ENCODE measurements at regions not wholly inside any gene's neighbourhood (a gene's known extent, or its start where the extent isn't known, plus 50 kb on each side); places are given as distances from the start of the nearest gene placed in this dataset.

DNA sequence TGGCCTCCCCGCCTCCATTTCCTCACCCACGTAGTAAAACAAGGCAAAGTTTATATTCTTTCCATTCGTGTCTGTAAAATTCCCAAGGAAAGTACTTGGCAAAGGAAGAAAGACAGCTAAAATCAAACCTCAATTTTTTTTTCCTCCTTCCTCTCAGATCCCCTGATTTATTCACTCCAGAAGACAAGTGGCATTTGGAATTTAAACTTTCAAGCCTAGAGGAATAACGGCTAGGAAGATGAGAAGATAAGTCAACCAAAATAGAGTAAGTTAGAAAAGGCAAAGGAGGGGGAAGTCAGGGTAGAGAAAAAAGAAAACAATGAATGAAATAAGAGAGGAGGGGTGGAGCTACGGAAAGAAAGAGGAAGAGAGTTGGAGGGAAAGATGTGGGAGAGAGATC, 198.9 kb upstream of the PIK3C3 start:
- no peak for DNase-seq (ENCODE audit: low spot score)
- no peak for ATAC-seq

DNA sequence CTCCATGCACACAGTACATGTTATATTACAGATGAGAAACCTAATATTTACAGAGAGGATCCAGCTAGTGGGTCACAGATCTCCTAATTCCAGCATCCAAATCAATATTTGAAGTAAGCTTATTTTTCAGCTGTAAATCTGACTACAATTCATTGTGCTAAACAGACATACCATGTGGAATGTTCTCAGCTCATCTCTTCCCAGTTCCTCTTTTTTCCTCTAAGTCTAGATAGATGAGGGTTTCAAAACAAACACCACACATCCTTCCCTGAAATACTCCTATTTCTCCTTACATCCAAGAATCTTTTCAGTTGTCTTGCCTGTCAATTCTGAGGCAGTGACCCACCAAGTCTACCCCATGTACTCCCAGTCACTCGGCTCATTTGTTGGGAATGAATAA, 200.7 kb upstream of the PIK3C3 start:
- ATAC-seq (no peak), DNase-seq (ENCODE audit: low spot score) (no peak)

DNA sequence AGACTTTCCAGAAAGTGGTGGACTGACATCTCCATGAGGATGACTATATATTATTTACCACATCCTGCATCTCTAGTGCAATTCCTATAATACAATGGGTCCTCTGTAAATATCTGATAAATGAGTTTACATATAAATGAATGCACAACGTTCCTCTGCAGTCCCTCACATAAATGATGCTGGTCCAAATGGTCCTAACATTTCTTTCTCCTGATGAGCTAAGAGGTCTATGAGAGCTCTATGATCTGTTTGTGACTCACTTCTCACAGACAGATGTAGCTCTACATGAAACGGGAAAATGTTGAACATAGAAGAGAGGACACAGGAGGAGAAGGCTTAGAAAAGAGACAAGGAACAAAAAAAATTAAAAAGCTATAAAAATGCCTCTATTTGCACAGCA, 201.2 kb upstream of the PIK3C3 start:
- no peak for DNase-seq (ENCODE audit: low spot score)
- ATAC-seq = no peak

DNA sequence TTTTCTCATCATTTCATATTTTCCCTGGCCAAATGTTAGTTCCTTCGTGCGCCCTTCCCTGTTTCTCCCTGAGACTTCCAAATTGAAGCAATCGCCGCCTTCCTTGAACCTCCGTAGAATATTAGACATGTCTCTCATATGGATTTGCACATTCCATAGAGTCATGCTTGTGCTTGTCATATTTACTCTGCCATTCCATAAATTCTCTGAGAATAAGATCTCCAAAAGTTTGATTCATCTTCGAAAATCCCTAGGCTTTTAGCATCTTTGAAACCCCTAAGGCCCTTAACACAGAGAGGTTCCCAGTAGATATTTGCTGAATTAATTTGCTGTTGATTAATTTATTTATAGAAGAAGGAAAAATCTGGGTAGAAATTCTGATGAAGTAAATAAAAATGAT, 202.2 kb upstream of the PIK3C3 start:
- ATAC-seq = no peak
- DNase-seq (ENCODE audit: low spot score) = no peak

DNA sequence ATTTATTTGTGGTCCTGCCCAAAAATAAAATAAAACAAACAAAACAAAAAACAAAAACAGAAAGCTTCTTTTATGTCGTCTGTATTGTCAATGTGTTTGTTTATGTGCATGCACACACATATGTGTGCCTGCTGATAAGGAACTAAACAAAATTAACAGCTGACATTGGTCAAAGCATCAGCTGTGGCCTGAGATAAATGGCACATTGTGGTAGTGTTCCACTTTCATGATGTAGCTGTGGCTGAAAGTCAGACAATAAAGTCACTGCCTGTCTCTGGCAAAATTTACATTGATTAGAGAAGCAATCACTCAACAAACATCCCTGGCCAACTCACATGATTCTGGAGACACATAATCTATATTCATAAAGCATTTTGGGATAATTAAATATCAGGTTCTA, 203.4 kb upstream of the PIK3C3 start:
- ATAC-seq (no peak), DNase-seq (ENCODE audit: low spot score) (no peak)

DNA sequence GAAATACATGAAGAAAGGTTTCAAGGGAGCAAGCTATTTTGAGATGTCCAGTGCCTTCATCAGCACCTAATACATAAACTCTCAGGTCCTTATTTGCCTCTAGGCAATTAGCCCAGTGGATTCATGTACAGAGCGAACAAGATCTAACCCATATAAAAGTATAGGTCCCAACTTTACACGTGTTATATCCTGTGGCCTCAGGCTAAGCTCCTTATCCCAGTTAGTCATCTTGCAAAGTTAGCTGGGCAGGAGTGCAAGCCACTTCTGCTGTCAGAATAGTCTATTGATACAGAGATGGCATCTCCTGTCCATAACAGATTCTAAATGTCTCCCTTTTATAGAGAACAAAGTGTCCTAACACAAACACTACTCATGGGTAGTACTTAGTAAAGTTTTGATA, 203.9 kb upstream of the PIK3C3 start:
- ATAC-seq (no peak), DNase-seq (ENCODE audit: low spot score) (no peak)

DNA sequence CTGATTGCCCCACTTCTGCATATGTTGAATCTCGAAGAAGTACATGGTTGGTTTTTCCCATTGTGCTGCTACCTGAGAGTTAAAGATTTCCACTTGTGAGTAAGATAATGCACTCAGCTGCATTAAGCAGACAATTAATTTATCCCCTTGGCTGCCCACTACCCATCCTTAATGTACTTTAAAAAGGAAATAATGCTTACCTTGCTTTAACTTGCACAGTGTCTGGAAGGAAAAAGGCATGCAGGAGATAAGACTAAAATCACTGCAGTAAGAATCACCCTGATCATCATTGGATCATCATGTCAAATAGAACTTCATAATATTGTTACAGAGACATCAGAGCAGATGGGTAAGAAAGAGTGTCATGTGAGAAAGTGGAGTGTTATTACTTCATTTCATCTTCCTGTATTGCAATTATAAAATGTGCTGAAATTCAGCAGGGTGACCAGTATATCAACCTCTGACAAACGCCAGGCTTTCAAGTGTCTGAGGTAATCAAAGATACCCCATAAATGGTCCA, 207.3 kb upstream of the PIK3C3 start:
- no peak for ATAC-seq
- no peak for DNase-seq (ENCODE audit: low spot score)

DNA sequence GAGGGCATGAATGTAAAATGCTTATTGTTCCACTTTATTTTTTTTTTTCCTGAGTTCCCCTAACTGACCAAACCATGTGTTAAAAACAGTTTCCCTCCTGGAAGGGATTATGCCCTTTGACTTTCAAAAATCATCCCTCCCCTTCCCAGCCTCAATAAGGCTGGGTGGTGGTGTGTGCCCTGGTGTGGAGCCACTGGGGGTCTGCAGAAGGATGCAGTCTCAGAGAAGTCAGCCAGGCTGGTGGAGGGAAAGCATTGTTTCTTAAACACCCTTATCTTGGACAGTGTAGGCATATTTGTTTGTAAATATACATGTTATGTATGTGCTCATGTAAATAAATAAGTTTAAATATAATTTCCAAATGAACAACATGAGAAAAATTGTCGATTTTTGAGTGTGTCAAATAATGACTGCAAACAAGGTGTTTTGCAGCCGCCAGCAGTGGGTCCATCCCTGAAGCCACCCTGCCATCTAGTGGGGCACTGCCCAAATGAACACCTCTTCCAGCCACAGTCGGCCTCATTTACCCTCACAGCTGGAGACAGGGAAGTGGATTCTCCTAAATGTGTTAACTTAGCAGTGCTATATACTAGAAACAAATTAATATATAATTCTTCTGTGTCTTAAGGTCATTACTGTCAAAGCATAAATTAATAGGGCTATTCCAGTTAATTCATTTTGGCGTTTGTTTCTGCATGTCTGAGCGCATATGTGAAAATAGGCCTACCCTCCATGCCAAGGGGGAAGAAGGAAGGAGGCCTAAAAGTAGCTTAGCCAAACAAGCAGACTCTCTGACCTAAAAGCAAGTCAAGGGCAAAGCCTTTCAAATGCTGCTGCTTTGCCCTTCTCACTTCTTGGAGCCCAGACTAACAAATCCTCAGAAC, 209.6 kb upstream of the PIK3C3 start:
- peak; percentile 62 for DNase-seq (ENCODE audit: low spot score)

DNA sequence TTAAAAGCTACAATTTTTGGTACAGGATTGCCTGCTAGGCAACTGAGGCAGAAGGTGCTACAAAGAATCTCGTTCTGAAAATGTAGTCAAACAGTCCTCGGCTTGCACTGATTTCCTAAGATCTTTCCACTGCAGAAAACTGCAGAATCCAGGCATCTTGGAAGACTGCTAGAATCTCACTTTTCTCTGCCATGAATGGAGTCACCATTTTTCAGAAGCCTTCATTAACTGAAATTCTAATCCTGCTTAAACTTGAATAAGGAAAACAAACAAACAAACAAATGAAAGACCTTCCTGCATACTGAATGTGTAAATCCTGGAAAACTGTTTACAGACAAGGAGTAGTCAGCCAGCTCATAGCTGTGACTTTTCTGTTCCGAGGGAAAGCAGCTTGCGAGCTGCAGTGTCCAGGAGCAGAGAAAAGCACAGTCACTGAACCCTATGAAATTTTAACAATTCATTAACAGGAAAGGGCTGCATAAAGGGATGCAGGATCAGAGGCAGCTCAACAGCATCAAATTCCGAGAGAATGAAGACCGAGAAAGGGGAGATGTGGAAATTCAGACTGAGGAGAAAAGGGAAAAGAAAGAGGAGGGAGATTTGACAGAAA, 210.5 kb upstream of the PIK3C3 start:
- ATAC-seq (no peak), DNase-seq (ENCODE audit: low spot score) (no peak)

More for the DNA sequence above, 209.6 kb upstream of the PIK3C3 start:
- peak; percentile 99 for ATAC-seq

DNA sequence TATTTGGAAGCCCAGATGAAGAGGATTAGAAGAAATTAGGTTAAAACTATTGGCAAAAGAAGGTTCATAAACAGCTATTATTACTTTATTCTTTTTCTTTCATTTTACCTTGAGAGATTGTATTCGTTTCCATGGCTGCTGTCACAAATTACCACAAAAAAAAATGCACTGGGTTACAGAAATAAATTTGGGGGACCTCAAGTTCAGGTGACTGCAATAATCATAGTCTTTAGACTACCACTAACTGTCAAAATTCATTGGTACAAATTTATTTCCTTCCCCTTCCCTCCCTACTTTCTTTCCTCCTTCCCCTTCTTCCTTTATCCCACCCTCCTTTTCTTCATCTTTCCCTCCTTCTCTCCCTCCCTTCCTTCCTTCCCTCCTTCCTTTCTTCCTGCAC, 217.8 kb upstream of the PIK3C3 start:
- DNase-seq (ENCODE audit: low spot score) (no peak), ATAC-seq (no peak)

DNA sequence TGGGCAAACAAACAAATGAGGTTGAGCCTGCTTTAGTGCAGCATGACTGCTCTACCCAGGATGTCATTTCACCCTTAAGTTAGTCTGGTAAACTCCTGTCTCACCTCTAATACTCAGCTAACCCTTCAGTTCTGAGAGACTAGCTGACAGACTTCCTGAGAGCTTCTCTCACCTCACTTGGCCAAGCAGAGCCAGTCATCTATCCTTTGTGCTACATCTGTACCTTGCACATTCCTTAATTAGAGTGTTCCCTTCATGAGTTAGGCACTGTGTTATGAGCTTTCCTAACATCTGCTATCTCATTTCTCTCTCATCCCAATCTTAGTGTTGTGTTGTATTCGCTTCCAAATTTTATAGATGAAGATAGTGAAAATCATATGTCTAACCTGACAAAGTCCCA, 220.1 kb upstream of the PIK3C3 start:
- DNase-seq (ENCODE audit: low spot score) = no peak
- no peak for ATAC-seq

DNA sequence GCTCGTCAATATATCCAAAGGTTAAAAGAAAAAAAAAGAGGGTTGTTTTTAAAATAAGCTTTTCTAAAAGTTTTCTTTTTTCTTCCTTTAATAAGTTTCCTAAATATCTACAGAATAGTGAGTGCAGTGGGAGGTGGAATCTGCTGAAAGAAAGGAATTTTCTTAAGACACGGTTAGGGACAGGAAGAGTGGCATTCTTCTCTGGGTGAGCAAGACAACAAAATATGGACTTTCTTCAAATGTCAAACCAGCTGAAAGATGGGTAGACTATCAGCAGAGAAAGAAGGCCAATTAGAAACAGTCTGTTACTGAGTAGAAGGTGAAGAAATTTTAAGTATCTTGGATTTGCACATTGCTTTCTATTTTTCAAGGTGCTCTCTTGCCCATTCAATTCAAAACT, 222.7 kb upstream of the PIK3C3 start:
- ATAC-seq = no peak
- DNase-seq (ENCODE audit: low spot score) = no peak

DNA sequence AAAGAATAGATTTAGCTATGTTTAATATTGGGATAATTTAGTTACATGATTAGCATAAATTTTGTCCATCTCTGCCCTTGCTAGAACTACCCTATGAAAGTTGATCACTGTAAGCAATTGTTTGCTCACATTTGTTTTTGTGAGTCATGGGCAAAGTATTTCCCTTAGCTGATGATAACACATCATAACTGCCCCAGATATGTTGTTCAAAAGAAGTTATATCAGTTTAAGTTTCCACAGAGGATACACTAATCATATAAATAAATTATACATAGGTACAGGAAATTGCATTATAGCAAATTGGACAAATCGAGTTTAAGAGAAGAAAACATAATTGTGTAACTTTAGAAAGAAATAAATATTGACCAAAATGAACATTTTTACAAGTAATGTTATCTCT, 223.2 kb upstream of the PIK3C3 start:
- no peak for ATAC-seq
- DNase-seq (ENCODE audit: low spot score) = no peak

DNA sequence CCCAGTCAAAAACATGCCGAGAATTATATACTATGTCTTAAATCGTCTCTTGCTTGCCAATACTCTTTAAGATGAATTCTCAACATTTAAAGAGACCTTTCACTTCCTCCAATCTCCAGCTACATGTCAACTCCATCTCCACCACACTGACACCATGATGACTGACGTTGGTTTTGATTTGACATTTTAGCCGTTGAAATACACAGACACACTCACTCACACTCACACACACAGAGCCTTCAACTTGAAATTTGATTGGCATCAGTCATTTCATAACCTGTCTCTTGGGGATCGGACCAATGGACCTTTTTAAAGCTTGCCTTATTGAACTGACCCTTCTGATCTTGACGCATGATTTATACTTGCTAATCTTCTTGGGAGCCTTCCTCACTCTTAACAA, 230.8 kb upstream of the PIK3C3 start:
- ATAC-seq = no peak
- DNase-seq (ENCODE audit: low spot score) = no peak

DNA sequence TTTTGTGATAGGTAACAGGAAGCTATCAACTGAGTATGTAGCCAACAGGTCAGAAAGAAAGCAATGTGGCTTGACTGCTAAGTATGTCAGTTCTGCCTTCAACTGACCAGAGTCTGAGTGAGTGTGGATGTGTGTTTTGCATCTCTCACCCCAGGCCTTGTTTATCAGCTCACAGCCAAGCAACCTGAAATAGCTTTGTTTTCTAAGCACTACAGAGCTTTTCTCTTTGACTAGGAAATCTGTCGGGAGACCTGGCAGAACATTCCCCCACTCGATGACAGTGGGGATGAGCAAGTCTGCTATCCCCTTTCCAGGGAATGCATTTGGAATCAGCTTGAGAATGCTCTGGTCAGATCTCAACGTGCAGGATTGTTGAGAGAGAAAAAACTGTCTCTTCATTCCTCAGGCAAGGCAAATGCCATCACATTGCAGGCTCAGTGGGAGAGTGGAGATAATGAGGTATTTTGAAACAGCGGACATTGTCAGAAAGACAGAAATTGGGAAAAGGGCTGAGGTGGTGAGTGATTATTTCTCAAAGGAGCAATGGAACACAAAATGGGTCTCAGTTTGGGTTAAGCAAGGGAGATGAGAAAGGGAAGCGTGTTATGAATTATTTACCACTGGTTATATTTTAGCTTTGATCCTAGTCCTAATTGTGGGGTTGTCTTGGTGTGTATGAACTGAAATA, 233.8 kb upstream of the PIK3C3 start:
- DNase-seq (ENCODE audit: low spot score) (no peak), ATAC-seq (no peak)

DNA sequence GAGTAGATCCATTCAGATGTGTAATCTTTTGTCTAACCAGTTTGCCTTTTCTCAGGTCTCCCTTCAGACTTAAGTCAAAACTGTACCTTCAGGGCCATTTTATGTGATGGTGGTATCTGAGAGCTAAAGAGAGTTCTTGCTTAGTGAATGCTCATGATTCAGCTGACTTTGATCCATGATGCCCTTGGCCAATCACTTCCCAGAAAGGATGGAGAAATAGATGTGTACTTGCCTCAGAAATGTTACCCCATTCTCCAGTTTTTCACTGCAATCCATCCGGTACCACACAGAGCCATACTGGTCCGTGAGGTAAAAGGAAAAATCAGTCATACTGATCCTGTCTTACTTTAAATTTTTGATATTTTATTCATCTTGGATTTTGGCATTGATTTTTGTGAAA, 234.8 kb upstream of the PIK3C3 start:
- DNase-seq (ENCODE audit: low spot score) (no peak), ATAC-seq (no peak)

DNA sequence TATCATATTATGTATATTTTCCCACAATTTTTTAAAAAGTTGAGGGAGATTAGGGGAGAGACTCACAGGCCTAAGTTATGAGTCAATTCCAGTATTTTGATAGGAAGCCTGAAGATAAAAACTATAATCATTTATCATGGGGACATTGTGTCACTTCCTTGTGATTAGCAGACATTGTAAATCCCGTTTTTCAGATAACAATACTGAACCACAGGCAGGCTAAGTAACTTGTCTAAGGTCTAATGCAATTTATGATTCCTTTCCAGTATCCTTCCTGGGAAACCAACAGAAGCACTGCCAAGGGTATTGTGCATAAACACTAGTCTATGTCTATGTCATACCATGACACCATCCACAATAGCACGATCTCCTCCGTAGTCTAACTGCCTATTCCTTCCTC, 235.2 kb upstream of the PIK3C3 start:
- ATAC-seq = no peak
- no peak for DNase-seq (ENCODE audit: low spot score)

DNA sequence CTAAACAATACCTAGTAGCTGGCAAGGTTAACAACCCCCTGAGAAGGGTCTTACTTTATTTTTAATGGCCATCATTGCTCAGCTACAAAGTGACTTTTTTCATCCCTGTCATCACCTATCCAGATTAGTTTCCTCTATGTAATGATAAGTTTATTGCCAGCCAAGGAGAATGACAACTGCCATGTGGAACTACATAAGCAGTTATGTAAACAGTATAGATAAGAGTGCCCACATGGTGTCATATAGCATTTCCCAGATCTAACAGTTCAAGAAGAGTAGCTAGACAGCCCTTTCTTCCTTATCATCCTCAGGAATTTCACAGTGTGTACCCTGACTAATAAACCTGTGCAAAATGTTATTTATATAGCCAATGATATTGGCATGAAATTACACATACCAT, 240.2 kb upstream of the PIK3C3 start:
- no peak for DNase-seq (ENCODE audit: low spot score)
- ATAC-seq = no peak

DNA sequence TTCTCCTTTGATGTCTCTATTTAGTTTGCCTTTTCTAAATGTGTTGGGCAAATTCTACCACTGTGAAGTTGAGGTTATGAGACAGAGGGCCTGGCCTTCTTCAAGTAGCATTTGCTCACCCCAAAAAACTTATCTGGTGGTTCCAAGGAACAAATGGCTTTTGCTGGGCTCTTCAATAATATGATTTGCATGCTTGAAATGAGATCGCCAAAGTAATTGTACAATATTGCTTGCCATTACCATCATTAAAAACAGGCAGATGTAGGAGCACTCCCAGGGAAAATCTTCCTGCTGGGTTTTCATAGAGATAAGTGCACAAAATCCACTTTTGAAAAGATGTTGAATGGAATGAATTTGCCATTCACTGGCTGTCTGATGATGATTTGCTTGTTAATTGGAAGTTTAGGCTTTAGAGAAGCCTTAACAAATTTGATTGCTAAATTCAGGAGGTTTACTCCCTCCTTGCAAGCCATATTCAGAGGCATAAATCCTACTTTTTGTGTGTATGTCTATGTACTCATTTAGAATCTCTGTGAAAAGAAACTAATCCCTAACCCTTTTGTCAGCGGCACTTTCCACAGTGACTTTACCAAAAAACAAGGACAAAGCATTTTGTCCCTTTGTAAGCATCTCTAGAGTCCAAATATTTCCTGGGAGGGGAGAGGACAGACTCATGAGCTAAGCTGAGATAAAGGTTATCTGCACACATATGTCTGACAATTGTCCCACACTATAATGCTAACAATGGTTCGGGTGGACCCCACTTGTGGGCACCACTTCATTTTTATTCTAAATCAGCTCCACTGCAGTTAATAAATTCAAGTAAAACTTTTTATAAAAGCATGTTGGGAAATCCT, 240.8 kb upstream of the PIK3C3 start:
- DNase-seq (ENCODE audit: low spot score) (no peak), ATAC-seq (no peak)

DNA sequence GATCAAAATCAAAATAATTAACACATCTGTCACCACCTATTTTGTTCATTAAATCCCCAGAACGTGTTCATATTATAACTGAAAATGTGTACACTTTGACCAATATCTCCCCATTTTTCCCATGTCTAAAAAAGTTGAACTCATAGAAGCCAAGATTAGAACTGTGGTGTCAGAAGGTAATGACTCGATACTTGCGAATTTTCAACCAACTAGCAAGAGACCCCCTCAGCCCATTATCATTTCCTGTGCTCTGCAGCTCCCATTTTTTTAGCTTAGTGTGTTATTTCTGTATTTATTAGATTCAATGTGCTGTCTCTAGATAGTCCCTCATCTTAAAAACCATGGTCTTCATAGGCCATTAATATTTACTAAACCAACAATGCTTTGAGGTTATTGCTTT, 248.7 kb upstream of the PIK3C3 start:
- ATAC-seq (no peak), DNase-seq (ENCODE audit: low spot score) (no peak)
